RKO (cell line): ENCODE measurements at regions not wholly inside any gene's neighbourhood (a gene's known extent, or its start where the extent isn't known, plus 50 kb on each side); places are given as distances from the start of the nearest gene placed in this dataset.
"Not testable (repeated sequence)": the region's sequence is repeated elsewhere in the genome, so short reads cannot be mapped to it uniquely, and the experiment has no call there.

ENCODE experiments used
- DNase-seq: peaks from one replicate; pipeline ENCODE4 v3.0.0-alpha.2; 2016; ENCODE audit warnings: low spot score

DNA sequence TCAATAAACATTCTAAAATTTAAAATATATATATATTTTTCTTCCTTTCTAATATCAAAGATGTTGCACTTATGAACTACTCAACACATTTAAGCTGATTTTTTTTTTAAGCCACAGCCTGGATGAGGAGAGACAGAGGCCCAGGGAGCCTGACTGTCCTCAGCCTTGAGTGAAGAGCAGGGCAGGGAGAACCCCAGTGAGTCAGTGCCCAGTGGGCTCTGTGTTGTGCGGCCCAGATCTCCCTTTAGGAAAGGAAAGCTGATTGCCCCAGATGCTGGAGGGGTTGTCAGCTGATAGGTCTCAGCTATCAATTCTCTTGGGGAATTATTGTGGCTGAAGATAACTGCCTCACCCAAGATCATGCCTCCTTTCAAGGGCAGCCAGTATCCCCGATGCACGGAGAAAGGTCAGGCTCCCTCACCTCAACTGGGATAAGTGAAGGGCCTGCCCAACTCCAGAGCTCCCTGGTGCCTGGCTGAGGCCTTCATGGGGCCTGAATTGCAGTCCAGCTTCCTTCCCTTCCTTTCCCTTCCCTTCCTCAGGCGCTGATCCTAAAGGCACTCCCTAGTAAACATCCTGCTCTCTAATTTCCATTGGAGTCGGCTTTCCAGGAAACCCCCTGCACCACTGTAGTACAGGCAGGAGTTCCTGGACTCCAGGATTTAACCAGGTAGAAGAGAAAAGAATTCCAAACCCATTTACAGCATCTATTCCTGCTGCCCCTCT is 106.9 kb upstream of the ATL2 start:
- no peak for DNase-seq

DNA sequence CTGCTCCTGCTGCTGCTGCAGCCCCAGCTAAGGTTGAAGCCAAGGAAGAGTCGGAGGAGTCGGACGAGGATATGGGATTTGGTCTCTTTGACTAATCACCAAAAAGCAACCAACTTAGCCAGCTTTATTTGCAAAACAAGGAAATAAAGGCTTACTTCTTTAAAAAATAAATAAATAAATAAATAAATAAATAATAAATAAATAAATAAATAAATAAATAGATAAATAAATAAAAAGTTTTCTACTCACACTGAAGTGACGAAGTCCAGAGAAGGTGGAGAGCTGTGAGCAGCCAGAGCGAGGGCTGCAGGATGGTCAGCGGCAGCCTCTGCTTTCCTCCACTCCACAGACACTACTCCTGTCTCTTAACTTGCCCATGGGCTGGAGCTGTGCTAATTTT is 105.6 kb upstream of the ATL2 start:
- DNase-seq = not testable (repeated sequence)

DNA sequence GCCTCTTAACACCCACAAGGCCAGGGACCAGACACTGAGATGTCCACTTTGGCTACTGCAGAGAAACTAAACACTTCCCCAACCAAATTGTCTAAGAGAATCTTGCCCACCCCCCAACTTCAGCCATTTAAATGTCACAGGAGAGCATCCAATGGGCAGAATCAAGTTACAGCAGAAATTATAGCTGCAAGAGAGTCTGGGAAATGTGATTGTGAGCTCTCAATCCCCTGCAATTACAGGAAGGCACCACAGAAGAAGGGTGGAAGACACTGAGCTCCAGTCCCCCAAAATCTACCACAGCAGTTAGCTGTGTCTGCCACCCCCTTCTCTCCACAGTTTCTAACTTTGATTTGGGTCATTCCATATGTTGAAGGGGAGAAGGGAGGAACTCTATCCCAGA is 103.5 kb upstream of the ATL2 start:
- DNase-seq = no peak

DNA sequence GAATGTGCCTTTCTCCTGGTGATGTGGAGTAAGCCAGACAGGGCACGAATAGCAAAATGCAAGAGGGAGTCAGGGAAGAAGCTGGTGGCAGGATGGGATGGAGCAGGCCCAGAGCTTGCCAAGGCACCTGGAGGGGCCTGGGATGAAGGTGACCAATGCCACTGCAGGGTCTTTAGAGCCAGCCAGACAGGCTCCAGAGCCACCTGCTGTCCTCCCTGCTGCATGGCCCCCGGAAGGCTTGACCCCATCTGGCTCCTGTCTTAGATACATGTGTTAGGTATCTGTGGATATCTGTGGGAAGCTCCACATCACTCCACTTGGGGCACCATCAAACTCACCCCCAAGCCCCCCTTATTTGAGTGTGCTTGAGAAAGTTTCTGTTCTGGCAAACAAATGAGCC is 99.9 kb upstream of the ATL2 start:
- no peak for DNase-seq

DNA sequence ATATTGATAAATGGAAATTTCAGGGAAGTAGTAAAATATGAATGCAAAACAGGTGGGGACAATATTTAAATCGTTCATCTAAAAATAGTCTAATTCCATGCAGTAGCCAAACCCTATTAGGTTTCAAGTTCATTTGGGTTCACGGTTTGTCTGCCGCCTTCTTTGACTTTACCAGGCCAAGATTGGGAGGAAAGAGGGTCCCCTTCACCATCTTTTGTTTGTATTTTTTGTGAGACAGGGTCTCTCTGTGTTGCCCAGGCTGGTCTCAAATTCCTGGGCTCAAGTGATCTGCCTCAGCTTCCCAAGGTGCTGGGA is 98.5 kb upstream of the ATL2 start:
- DNase-seq = no peak

DNA sequence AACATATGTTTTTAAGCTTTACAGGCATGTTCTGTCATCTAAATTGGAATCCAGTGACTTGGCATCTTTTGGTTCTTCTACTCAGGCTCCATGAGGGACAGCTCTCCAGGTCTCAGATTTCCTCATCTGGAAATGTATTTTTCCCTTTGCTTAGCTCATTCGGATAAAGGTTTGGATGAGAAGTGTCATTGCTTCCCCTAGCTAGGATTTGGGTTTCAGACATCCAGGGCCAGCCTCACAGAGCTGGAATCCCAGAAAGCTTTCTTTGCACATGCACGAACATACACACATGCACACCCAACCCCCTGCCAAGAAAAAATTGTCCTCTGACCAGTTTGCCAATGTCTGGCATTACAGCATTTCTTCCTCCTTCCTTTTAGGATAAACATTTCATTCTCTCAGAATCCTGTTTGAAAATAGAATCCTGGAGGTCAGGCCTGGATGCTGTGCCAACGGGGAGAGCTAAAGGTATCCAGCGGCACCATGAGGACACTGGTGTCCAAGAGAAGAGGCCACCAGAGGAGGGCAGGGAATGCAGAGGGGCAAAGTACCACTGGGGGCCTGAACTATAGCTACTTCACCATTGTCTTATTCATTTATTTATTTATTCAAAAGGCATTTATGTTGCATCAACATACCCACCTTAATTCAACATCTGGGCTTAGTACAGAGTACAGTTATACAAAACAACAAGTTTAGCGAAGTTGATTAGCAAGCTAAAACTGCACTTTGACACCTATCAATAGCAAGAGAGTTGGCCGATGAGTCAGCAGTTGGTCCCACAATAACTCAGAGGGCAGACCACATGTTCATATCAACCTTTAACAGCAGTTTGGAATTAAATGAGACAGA is 97.9 kb upstream of the ATL2 start:
- DNase-seq = no peak

DNA sequence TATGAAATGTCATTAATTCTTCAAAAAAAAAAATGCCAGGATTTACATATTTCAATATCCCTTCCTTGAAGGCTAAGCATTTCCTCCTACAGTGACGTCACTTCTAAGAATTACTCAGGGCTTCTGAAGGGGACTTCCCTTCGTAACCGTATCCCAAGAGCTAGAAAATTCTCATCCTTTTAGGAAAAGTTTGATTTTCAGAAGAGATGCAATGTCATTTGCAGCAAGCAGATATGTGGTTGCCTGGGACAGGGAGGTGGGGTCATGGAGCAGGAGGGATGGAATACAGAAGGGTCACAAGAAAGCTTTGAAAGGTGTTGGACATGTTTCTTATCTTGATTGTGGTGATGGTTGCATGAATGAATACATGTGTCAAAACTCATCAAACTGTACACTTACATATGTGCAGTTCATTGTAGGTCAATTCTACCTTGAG is 97.0 kb upstream of the ATL2 start:
- no peak for DNase-seq

DNA sequence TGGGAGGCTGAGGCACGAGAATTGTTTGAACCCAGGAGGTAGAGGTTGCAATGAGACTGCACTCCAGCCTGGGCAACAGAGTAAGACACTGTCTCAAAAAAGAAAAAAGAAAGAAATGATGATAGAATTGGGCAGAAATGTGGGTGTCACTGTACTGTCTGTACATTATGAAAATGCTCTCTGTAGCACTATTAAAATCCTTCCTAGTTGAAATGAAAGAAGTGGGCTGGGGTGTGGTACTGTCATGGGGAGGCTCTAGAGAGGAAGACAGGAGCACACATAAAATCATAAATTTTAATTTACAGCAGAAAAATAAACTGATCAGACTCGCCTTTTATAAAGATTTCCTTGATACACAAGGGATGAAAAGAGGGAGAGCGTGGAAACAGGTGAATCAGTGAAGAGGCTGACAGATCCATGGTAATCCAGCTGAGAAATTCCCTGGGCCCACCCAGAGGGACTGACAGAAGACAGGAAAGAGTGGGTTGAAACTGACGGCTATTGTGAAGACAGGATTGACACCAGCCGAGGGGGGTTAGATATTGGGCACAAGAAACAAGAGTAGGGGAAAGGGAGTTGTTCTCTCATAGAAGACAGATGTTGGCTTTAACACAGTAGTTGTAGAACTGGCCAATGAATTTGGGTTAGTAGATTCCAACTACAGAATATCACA is 96.4 kb upstream of the ATL2 start:
- no peak for DNase-seq

DNA sequence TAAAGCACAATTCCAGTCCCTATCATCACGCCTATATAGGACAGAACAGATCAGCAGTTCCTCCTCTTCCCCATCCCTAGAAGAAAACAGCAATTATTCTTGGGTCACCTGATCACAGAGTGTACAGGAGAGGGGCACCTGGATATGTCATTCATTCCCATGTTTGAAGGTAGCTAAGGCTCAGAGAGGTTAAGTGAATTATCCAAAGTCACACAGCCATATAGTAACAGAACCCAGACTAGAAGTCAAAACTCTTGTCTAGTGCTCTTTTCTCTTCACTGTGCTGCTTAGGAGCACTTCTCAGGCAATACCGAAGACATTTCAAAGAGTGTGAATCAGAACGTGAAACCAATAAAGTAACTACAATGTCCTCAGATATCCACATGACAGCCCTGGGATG is 93.0 kb upstream of the ATL2 start:
- no peak for DNase-seq

DNA sequence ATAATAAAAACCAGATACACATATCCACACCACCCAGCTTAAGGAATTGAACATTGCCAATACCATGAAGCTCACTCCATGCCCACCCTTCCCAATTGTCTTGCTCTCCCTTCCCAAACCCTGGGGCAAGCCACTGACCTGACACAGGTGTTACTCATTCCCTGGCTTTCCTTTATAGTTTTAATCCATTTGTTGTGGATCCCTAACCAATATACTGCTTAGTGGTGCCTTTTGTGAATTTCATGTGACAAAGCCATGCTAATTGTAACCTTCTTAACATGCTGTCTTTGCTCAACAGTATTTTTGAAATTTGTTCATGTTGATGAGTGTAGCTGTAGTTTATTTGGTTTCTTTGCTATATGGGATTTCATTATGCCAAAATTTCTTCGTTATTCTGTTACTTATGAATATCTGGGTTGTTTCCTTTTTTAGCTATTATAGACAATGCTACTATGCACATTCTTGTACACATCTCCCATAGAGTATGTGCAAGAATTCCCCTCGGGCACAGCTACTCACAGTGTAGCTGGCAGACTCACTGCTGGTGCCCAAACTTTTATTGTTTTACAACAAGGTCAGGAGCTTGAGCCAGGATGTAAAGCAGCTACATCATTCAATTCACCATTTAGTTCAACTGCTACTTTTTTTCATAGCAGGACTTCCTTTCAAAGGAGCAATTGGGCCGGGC is 90.8 kb upstream of the ATL2 start:
- no peak for DNase-seq

DNA sequence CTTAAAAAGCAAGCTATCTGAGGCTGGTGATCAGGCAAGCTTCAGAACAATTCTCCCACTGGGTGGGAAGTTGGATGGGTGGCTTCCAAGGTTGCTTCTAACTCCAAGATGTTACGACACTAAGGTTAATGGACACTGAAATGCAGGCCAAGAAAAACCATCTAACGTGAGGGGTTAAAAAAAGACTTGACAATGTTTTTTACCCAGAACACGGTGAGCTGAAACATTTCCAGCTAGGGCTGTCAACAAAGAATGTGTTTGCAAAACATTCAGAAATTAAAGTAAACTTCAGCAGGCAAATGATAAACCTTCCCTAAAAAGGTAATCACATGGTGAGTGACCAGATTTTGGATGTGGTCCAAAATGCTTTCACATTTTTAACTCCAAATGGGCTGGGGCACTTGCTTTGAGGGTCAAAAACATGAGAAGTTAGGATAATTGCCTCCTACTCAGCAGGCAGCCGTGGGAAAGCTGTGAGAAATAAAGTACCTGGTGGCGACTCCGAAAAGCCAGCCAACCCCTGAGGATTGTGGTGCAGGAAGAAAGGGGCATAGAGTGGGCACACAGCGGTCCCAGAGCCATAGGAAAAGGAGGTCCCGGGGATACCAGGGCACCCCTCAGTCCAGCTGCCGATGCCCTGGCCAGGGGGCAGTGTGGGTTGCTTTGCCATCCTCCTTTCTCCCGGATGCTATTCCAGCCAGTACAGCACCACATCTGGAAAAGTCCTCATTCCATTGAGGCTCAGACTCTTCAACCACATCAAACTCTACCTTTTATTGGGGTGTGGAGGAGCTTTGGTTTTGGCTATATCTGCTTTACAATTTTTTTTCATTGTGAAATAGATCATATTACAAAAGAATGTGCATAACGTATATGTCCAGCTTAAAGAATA is 90.0 kb upstream of the ATL2 start:
- DNase-seq = no peak

DNA sequence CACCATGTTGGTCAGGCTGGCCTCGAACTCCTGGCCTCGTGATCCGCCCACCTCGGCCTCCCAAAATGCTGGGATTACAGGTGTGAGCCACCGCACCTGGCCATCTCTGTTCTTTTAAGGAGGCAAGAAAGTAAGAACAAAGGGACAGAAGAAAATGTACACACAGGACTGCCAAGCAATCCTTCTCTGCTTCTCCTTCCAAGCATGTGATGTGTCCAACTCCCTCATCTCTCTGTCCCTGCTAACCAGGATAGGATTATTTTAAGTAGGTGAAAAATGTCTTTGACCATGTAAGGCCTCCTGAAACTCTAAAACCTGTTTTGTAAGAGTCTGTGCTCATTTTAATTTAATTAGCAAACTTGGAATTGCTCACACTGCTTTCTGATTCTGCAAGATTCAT is 89.3 kb upstream of the ATL2 start:
- DNase-seq = no peak

DNA sequence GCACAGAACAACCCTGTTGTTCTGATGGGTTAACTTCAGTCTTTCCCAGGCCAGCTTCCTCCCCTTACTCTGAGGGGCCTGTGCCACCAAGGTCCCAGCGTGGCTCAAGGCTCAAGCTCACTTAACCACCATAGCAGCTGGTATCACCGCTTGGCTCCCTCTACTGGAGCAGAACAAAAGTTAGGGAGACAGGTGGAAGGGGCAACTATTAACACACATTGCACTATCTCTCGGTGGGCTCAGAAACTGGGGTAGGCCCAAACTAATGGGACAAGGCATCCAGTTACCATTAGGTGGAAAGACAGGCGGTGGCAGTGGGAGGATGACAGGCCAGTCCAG is 88.7 kb upstream of the ATL2 start:
- peak; percentile 37 for DNase-seq

DNA sequence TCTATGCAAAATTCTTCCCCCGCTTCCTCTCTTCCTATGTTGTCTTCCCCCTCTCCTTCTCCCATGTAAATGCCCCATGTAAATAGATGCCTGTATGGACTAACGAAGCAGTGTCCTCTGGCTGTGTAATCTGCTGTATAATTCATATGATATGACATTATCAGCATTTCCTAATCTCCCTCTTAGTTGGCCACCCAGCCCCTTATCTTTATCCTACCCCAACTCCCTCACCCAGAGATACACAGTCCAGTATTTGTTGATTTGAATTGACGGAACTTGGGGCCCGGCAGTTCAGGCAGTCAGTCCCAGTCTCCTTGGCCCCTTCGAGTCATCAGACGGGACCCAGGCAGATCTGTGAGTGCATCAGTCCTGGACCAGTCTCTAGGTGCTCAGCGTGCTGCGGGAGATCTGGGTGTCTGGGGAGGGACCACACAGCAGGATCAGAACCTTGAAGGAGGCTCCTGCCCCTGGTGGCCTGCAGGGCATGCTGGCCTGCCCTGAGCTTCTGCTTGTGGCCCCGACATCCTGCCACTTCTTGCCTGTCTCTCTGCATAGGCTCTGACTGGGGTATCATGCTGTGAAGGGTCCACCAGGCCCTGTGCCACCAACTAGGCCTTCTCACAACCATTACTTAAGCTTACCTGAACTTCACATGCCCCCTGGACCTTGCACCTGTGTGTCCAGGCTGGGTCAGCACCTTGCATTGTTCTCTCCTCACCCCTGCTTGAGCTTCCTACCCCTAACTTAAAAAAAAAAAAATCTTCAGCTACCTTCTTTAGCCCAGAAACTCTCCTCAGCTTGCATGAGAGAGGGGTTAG is 88.1 kb upstream of the ATL2 start:
- DNase-seq = no peak

DNA sequence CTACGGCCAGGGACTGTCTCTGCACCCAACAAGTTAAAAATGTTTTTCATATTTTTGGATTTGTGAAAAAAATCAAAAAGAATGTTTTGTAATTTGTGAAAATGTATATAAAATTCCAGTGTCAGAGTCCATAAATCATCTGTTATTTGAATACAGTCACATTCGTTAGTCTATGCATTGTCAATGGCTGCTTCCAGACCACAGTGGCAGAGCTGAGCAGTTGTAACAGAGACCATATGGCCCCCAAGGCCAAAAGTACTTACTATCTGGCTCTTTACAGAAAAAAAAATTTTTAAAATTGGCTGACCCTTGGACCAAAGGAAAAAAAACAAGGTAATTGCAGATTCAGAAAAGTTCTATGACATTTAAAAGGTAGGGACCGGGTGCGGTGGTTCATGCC is 86.7 kb upstream of the ATL2 start:
- DNase-seq = no peak

DNA sequence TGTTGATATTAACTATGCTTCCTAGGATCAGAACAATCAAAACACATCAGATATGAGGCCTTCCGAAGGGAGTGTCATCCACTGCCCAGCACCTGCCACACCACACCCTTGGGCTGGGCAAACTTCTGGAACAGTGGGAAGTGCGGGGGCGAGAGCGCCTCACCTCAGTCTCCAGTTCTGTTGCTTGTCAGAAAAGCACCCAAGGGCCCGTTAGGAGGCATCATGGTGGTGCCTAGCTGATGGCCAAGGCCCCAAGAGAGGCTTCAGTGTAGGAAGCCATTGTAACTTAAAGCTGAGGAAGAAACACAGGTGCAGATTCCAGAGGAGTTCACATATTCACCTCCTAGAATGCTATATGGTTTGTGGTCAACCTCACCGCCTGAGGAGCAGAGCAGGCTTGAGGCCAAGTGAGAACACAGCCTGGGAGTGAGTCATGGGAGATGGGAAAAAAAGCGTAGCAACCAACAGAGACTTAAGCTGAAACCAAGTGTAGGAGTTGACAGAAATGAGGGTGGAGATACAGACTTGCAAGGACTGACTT is 85.1 kb upstream of the ATL2 start:
- DNase-seq = peak; percentile 75

DNA sequence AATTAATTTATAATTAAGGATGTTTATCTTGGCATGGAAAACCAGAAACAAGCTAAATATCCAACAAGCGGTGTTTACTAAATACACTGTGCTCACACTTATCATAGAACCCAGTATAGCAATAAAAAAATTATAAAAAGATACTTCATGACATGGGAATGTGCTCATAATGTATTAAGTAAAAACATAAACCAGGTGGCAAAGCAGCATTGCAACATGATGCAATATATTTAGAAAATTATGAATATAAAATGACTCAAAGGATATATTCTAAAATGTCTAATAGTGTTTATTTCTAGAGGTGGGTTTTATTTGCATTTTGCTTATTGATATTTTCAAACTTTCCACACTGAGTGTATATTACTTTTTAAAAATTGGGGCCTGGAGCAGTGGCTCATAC is 84.4 kb upstream of the ATL2 start:
- DNase-seq = no peak

DNA sequence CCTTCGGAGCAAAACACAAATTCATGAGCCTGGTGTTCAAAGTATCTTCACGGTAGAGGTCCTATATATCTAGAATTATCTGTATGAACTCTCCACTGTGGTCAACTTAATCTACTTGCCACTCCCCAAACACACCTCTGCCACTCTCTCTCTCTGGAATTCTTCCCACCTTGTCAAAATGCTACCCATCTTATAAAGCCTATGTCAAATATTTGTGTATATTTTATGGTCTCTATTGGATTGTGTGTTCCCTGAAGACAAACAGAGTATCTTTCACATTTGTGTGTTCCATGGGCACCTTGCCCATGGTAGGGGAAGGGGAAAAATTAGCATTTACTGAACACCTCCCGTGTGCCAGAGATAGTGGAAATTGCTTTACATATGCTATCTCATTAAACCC is 83.2 kb upstream of the ATL2 start:
- DNase-seq = no peak

DNA sequence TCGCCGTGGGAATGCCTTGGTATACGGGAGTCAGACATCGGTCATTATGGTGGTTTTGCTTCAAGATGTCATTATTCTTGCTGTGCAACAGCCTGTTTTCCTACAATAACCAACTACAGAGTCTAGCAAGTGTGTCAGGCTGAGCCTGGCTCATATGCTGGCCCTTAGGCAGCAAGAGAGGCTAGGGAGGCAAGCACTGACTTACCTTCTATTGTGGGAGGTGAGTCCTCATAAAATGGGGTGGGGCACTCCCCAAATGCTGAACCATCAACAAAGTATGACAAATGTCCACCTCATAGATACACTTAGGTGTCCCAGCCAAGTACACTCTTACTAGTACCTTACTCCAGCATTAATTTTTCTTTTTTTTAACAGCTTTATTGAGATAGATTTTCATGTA is 77.0 kb upstream of the ATL2 start:
- DNase-seq = no peak

DNA sequence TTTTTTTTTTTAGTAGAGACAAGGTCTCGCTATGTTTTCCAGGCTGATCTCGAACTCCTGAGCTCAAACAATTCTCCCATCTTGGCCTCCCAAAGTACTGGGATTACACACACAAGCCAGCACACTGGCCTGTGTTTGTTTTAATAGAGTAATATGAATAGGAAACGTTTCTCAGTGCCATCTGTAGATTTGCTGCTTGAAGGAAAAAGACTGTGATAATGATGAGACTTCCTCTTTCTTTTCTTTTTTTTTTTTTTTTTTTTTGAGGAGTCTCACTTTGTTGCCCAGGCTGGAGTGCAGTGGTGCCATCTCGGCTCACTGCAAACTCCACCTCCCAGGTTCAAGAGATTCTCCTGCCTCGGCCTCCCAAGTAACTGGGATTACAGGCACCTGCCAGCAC is 74.7 kb upstream of the ATL2 start:
- not testable (repeated sequence) for DNase-seq

DNA sequence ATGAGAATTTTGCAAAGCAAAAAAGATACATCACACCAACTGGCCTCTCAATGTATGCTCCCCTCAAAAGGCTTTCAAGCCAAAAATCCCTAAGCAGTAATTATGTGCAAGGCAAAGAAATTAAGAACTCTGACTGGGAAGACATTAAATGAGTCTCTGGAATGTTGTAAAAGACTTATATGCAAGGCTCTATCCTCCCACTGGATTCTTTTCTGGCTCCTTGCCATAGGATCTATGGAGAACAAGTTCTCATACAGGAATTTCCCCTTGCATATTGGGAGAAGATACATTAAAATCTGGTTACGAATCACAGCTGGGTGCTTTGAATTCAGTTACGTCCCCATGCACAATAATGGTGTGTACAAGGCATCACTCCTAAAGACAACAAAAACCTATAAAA is 73.4 kb upstream of the ATL2 start:
- no peak for DNase-seq
